HG03571 (cell line): ENCODE measurements at regions not wholly inside any gene's neighbourhood (a gene's known extent, or its start where the extent isn't known, plus 50 kb on each side); places are given as distances from the start of the nearest gene placed in this dataset.

Experiments
- ATAC-seq: cut with Tn5 transposase; IDR thresholded peaks from one replicate; pipeline ENCODE4 v1.9.1; 2021; ENCODE audit not compliant: unreplicated experiment

DNA sequence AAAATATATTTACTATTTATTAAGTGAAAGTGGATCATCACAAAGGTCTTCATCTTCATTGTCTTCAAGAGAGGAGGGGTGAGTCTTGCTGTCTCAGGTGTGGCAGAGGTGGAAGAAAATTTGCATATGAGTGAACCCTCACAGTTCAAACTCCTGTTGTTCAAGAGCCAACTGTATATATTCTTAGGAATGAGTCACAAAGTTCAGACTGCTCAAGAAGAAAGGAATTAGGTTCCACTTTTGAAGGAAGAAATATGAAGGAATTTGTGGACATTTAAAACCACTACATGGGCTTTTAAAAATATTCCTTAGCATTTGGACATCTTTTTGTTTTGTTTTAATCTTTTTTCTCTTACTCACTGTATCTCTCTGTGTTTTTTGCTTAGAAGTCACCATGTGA lies 212.6 kb downstream of the INSIG2 start:
- no peak for ATAC-seq

DNA sequence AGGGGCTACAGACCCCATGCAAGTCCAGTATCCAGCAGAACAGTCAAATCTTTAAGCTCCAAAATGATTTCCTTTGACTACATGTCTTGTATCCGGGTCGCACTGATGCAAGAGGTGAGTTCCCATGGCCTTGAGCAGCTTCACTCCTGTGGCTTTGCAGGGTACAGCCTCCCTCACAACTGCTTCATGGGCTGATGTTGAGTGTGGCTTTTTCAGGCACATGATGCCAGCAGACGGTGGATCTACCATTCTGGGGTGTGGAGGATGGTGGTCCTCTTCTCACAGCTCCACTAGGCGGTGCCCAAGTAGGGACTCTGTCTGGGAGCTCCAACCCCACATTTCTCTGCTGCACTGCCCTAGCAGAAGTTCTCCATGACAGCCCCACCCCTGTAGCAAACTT lies 208.4 kb downstream of the INSIG2 start:
- no peak for ATAC-seq

DNA sequence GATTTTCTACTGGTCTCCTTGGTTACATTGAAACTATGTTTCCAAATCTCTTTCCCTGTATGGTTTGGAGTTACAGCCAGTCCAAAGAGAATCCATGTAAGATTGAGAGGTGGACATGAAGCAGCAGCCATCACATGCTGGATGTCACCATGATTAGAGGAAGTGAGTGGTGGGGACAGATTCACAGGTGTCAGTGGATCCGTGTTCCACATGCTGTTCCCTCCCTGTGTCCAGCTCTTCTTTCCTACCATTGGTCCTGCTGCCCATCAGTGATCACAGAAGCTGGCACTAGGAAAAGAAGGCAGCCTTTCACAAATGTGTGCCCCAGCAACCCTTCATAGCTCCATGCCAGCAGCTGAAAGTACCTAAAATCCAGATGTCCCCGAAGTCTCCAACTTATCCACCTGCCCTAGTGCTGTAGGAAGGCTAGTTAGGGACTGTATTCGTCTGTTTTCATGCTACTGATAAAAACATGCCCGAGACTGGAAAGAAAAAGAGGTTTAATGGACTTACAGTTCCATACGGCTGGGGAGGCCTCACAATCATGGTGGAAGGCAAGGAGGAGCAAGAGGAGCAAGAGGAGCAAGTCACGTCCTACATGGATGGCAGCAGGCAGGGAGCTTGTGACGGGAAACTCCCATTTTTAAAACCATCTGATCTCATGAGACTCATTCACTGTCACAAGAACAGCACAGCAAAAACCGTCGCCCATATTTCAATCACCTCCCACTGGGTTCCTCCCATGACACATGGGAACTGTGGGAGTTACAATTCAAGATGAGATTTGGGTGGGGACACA lies 207.5 kb downstream of the INSIG2 start:
- no peak for ATAC-seq

DNA sequence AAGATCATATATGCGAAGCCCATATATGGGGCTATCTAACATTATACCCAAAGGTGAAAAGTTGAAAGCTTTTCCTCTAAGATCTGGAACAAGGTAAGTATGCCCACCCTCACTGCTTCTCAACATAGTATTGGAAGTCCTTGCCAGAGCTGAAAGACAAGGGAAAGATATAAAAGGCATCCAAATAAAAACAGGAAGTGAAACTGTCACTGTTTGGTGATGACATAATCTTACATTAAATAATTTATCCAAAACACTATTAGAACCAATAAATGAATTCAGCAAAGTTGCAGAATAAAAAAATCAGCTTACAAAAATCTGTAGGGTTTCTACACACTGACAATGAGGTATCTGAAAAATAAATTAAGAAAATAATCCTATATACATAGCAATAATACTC lies 205.8 kb downstream of the INSIG2 start:
- ATAC-seq: no peak

DNA sequence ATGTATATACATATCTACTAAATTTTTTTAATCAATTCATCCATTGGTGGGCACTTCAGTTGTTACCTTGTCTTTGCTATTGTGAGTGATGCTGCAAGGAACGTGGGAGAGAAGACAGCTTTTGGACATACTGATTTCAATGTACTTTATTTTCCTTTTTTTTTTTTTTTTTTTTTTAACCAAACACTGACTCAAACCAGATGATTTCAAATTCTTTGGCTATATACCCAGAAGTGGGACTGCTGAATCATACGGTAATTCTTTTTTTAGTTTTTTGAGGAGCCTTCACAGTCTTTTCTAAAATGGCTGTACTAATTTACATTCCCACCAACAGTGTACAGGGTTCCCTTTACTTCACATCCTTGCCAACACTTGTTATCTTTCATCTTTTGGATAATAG lies 204.7 kb downstream of the INSIG2 start:
- ATAC-seq: no peak

DNA sequence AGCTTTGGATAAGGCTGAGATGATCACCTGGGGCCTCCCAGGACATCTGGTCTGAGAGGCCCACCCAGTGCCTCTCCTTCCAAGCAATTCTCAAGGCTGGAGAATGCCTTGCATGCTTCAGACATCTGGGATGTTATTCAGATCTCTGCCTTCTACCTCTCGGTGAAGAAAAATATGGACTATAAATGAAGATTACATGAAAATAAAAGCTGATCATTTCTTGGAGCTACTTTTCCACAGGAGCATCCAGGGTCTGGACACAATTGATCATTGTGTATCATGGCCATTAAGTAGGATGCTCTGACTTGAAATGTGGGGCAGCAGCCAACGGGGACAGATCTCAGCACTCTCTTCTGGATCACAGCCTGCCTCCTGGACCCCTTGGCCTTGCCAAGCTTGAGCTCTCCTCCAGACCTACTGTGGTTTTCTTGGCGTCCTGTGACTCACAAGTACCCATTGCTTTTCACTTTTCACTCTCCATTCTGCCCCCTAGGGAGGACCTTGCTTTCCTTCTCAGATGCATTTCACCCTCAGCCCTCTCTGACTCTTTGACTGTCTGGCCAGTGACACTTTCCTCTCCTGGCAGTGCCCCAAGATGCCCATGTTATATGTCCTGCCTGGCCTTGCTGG lies 203.1 kb downstream of the INSIG2 start:
- ATAC-seq: no peak

DNA sequence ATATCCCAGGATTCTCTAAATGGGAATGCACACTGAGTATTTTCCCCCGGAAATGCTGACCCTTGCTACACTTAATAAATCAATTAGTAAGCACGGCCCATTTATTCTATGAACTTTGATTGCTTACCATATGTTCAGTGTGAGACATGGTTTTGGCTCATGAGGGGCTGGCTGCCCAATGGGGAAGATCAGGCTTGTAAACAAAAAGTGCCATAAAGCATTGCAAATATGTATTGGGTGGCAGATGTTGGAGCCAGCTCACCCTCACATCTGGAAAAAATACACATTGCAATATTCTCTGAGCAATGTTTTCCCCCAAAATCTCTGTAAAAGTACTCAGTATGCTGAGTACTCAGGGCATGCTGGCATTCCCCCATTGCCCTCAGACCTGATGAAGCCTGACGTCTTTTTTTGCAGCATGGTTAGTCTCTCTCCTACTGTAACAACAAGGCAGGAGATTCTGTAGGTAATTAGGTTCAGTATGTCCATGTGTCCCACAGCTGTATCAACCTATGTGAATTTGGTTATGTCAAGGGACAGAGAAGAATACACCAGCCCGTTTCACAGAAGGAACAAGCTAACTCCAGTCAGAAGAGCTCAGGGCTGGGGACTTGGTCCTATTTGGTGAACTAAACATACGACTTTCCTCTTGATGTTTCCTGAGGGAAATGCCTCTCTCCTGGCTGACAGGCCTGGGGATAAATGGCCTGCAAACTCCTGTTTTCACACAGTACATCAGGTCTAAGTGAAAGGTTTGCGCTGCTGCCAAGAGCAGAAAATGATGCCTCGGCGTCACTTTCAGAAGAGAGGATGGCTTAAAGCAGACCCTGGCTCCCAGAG lies 202.4 kb downstream of the INSIG2 start:
- ATAC-seq: no peak

DNA sequence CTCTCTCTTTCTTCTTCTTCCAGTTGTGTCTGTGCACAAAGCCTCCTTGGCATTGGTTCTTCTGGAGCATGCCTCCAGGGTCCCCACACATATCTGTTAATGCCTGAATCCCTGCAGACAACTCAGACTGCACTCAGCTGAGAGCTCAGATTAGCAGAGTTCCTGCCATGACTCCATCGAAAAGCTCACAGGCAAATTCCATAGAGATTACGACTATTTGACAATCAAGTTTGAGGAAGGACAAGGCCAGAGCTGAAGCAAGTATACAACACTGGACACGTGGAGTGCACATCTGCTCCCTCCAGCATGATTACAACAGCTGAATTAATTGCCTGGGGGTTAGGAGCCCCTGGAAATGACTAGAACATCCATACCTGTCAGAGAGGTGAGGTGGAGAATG lies 190.7 kb downstream of the INSIG2 start:
- no peak for ATAC-seq

DNA sequence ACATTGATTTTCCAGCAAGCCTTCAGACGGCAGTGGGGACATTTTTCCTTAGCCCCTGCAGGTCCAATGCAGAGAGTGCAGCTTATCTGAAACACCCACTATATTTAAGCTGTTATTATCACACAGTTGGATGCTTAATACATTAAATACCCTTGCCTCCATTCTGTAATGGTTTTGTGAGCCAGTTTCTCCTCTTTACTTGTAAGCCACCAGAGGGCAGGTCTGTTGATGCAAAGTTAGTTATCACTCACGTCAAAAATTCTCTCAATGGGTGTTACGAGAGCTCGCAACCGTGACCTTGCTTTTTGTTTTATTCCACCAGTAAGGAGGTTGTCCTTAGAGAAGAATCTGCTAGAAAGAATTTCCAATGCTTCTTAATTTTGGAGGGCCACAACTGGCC lies 189.8 kb downstream of the INSIG2 start:
- ATAC-seq: no peak

DNA sequence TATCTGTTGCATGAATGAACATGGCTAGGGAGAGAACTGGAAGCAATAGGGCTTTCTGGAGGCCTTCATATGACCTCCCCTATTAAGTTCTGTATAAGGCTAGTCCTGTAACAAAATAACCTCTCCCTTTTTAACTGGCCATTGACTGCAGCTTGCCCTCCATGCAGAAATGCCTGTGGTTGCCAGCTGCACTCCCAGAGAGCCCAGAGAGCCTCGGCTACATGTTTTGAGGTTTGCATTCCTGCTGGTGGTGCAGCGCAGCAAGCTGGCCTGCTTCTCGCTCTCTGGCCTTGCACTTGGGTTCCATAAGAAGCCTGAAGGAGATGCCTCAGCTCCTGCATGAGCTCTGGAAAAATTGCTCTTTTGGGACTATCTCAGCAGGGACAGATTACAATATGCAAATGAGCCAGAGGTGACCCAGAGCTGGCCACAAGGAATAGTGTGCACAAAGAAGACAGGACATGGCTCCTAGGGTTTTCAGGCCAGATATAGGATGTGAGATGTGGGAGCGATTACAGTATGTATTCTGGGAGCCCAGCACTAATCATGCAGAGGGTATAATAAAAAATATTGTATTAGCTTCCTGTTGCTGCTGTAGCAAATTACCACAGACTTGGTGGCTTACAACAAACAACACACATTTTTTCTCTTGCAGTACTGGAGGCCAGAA lies 186.7 kb downstream of the INSIG2 start:
- no peak for ATAC-seq

DNA sequence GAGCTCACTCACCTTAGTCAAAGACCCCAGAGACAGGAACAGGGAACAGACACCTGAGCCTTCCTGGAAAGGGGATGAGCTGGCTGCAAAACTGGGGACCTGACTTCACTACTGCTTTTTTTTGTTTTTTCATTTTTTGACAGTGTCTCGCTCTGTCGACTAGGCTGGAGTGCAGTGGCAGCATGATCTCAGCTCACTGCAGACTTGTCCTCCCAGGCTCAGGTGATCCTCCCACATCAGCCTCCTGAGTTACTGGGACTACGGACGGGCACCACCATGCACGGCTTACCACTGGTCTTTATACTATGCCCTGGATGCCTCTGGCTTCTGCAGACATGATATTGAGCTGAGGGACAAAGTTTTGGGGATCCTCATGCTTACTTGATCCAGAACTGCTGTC lies 184.1 kb downstream of the INSIG2 start:
- ATAC-seq: no peak

DNA sequence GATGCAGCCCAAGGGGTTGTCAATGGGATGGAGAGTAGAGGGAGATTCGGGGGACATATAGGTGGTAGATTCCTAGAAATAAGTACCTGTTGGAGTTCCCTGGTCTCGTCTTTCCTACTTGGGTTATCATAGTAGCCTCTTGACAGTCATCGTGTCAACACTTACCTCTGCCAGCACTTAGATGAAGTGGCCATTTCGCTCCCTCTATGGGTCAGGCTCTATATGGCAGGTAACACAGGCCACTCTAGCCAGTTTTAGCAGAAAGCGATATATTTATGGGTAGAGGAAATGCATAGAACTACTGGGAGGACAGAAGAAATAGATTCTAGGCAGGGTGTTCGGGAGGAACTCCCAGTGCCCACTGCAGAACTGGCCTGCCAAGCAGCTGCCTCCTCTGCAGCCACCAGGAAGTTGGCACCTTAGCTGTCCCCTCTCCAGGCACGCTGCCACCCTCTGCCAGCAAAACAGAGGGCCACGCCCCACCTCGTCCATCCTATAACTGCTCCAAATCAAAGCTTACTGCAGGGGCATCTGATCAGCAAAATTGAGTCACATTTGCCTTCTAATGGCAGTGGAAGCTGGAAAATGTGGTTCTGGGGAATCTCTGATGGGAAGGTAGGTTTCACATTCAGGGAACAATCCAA lies 181.3 kb downstream of the INSIG2 start:
- no peak for ATAC-seq

DNA sequence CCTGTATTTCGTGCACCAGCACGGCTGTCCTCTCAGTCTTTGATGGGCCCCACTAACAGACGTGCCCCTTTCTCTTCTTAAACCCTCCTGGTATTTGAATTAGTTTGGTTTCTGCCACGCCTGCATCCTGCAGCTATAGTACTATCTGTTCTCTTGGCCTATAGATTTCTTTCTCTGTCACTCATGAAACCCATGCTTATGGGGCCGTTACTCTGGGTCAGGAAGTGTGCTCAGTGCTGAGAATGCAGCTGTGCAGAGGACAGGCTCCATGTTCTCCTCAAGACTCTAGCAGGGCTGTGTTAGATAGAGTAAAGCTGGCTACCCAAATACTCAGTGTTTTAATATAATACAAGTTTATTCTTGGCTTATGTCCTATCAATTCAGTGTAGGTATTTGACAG lies 180.0 kb downstream of the INSIG2 start:
- ATAC-seq: no peak

DNA sequence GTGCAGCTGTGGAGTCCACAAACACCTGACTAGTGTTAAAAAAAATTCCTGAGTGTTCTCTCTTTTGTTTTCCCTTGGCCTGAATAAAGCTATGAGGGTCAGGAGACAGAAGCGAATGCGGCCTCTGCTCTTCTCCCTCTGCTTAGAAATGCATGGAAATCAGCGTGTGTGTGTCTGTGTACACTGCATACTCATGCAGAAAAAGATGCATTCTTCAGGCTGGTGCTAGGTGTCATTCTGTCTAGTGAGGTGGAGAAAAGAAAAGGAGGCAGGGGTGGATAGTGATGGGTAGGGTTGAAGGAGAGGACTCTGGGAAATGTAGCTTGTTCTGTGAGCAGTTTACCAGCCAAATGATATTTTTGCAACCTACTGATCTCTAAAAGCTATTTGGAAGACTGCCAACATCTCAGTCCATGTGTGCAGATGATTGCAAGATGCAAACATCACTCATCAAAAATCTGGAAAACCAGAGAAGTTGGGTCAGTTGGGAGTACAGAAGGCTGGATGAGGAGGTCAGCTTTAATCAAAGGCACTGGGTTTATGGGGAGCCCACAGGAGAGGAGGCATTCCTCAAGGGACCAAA lies 177.7 kb downstream of the INSIG2 start:
- ATAC-seq: no peak

DNA sequence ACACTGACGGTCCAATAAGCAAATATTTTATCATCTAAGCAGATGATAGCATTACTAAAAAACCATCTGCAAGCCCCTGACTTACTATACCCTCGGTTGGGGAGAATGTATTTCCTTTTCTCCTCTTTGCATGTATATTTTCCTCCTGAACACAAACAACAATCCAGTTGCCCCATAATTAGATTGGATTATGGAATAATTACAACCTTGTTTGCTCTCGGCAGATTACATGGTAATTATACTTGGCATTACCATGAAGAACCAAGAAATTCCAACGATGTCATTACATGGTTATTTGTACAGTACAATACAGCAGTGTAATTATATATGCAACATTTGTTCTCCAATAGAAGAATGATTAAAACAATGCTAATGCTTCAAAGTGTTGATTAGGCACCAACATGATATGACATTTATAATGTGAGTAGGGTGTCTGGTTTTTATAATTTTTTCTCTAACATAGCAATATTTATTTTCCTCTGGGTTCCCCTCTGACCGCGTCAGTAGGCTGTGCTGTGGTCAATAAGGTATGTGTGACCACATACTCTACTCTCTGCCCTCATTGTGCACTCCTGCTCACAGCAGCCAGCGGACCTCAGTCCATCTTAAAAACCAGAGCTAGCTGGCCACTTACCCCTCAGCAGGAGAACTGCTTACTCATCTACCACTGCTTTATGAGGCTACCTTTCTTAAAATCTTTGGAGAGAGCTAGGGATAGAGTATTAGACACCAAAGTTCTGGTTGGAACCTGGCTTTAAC lies 176.1 kb downstream of the INSIG2 start:
- ATAC-seq: no peak

DNA sequence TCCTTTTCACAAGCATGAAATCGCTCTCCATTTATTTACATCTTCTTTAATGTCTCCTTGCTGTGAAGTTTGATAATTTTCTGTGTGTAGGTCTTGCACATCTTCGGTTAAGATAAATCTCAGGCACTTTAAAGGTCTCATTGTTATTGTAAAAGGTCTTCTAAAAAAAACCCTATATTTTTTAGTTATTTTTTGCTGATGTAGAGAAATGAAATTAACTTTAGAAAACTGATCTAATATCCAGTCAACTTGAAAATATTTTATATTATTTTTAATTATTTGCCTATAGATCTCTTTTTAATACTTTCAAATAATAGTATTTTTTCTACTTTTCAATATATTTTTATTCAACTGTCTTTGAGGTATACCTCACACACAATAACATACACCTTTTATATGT lies 169.4 kb downstream of the INSIG2 start:
- ATAC-seq: no peak

DNA sequence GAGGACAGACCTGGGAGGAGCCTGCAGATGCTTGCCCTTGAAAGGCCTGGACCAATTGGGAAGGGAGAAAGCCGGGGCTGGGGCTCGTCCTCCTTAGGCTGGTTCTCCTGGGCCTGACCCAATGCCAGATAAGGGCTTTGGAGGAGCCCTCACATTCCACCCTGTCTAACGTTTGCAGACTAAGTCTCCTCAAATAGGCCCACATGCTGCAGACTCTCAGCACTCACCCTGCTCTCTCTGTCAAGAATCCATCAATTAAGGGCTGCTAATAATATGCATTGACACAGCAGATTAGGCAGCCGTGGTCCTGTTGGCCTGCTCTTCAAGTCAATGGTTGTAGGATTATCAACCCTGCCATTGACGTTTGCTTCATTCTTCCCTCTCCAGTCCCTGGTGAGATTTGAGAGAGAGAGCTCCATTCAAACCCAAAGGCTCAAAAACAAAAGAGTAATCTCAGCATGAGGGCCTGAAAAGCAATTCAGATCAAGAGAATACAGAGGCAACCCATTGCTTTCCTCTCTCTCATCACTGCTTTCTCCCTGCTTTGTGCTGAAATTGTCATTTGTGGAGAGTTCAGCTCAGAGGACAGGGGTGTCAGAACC lies 167.6 kb downstream of the INSIG2 start:
- ATAC-seq: no peak

DNA sequence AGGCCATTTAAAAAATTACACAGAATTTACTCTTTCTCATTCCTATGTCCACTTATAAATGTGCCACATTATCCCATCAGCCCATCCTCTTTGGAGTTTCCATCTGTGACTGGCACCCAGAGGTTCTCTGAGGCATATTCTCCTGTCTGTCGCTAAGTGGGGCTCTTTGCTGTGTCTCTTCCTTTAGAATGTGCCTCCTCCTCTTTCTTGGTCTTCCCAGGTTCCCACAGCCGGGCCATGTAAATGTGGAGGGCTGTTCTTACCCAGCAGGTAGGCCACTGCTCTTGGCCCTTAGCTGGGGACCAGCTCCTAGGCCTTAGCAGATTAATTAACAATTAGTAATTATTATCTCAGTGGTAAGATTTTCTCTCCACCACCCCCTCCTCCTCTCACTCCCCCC lies 167.0 kb downstream of the INSIG2 start:
- ATAC-seq: no peak

DNA sequence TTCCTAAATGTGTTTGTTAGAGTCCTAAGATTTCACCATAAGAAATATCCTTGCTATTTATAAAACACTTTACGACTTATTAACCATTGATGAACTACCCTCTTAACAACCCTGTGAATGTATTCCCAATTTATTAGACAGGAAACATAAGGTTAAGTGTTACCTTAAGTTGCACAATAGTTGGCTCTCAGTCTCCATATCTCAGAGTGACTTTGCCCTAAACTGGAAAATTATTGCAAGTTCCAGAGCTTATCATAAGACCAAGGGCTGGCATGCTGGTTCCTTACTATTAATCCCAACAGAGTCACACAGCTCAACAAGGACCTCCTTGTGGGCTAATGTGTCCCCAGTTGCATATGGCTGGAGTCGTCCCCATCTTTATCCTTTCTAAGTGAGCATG lies 165.8 kb downstream of the INSIG2 start:
- ATAC-seq: no peak
